GM19238 (cell line): ENCODE measurements at regions not wholly inside any gene's neighbourhood (a gene's known extent, or its start where the extent isn't known, plus 50 kb on each side); places are given as distances from the start of the nearest gene placed in this dataset.
"Not testable (repeated sequence)": the region's sequence is repeated elsewhere in the genome, so short reads cannot be mapped to it uniquely, and the experiment has no call there.

Experiments used
- DNase-seq: peaks from one replicate; pipeline ENCODE4 v3.0.0; 2011; ENCODE audit warnings: low spot score; ENCODE audit not compliant: insufficient read length

DNA sequence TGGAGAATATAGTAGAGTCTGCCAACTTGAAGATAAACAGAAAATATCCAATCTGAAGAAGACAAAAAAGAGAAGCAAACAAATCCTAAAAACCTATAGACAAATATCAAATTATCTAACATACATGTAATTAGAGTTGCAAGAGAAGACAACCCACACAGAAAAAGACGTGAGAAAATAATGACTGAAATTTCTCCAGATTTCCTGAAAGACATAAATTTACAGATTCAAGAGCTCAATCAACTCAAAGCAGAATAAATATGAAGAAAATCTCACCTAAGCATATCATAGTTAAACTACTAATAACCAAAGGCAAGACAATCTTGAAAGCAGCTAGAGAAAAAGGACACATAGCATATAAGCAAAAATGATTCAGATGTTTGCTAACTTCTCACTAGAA, 261.2 kb upstream of the NFIA start:
- no peak for DNase-seq

DNA sequence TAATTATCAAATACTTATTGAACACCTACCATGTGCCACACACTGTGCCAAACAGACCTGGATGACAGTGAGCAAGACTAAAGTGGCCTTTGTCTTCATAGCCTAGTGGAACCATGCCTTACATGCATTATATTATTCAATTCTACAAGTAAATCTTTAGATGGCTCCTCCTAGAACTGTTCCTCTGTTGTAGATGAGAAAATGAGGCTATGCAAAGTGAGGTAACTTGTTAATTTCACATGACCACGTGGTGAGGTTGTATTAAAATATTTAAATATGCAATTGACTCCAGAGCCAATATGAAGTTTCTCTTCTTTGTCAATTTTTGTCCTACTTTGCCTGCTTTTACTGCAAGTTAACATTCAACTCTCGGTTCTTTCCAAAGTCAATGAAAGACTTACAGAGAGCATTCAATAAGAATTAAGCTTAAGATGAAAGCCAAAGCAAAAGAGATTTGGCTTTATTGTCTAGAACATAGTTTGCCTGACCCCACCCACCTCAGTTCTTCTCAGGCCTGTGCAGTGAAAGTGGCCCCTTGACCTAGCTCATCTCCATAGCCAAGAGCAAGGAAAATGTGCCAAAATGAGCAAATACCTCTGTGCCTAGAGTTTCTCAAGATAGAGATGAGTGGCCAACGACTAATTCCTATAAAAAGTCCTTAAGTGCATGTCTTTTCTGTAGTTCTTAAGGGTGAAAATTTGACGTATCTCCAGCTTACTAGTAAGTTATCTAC, 263.2 kb upstream of the NFIA start:
- no peak for DNase-seq

DNA sequence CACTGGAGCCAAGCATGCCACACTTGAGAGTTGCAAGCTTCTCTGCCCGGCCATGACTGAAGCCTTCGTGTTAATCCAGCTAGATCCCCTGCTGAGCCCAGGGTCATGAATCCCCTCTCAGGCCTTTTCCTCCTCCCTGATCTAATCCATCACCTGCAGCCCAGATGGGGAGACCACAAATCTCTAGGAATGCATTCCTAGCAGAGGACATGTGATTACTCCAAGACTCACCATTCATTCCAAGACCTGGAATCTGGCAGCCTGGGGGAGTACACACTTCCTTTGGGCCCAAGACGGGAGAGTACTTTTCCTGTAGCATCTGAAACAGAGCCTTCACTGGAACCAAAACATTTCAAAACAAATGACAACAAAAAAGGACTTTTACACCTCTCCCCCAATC, 269.3 kb upstream of the NFIA start:
- no peak for DNase-seq

DNA sequence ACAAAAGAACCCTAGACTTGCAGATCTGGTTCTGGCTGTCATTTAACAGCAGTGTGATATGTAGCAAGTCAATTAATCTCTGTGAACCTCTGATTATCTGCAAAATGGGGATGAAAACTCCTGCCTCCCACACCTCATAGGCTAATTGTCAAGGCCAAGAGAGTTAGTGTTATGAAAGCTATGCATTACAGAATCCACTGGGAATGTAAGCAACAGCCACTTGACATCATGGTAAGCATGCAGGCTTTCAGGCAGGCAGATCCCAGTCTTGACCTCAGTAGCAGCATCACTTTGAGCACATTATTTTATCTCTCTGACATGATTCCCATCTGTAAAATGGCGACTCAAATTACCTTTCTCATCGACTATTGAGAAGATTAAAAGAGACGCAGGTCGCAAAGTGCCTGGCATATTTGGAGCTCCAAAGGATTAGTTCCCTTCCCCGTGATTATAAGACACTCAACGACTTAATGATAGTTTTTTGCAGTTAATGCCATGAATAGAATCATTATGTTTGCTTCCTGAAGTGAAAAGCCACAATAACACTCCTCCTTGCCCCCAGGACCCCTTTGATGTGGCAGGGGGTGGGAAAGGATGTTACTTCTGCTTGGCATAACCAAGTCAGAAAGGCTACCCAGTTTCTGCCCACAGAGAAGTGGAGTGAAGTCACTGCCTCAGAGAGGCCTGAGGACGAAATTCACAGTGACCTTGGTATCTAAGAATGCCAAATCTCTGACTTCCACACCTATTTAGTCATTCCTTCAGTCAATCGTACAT, 273.0 kb upstream of the NFIA start:
- no peak for DNase-seq

DNA sequence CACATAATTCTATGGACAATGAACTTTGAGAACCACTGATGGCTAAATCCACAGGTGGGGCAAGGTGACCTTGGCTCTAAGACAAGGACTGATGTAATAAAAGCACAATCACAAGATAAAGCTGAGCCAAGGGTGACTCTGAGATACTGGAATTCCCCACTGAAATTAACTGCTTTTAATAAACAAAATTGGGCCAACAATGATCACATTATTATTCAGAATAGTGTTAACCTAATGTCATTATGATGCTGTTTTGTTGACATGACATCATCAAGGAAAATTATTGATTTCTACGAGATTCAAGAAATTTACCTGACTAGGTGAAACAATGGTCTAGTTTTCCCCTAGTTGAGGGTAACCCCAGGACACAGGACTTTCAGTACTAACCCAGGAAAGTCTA, 273.7 kb upstream of the NFIA start:
- DNase-seq = no peak

DNA sequence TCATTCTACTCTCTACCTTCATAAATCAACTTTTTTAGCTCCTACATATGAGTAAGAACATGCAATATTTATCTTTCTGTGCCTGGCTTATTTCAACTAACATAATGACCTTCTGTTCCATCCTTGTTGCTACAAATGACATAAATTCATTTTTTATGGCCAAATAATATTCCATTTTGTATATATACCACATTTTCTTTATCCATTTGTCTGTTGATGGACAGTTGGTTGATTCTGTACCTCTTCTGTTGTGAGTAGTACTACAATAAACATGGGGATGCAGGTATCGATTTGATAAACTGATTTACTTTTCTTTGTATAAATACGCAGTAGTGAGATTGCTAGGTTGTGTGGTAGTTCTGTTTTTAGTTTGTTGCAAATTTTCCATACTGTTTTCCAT, 279.5 kb upstream of the NFIA start:
- DNase-seq = no peak

DNA sequence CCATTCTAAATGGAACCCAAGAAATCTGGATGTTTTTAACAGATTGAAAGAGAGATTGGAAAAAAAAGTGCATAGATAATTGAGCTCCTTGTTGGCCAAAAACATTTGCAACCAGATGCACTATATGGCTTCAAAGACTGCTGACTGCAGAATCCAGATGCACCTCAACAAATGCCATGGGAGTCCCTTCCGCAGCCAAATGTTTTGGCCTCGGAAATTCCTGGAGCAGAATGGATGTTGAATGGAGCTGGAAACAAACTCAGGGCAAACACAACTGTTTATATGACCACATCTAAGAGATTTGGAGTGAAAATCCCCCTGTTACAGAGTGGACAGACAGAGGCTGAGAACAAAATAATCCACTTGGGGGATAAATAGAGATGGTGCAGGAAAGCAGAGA, 285.0 kb upstream of the NFIA start:
- DNase-seq = no peak

DNA sequence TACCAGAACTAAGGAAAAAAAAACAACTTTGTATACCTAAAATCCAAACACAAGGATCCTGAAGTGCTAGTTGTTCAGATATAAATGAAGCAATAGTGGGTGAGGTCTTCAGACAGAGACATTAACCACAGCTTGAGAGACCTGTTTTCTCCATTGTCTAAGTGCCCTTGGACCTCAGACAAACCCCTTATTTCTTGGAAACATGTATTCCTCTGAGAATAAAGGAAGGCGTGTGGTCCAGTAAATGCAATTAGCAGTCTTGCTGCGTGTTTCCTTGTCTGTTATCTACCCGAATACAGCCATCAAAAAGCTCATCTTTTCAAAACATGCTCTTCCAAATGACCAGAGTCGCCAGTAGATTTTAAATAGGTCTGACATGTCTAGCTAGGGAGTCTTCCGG, 291.1 kb upstream of the NFIA start:
- no peak for DNase-seq

DNA sequence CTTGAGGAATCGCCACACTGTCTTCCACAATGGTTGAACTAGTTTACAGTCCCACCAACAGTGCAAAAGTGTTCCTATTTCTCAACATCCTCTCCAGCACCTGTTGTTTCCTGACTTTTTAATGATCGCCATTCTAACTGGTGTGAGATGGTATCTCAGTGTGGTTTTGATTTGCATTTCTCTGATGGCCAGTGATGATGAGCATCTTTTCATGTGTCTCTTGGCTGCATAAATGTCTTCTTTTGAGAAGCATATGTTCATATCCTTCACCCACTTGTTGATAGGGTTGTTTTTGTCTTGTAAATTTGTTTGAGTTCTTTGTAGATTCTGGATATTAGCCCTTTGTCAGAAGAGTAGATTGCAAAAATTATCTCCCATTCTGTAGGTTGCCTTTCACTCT, 309.3 kb upstream of the NFIA start:
- DNase-seq = not testable (repeated sequence)

DNA sequence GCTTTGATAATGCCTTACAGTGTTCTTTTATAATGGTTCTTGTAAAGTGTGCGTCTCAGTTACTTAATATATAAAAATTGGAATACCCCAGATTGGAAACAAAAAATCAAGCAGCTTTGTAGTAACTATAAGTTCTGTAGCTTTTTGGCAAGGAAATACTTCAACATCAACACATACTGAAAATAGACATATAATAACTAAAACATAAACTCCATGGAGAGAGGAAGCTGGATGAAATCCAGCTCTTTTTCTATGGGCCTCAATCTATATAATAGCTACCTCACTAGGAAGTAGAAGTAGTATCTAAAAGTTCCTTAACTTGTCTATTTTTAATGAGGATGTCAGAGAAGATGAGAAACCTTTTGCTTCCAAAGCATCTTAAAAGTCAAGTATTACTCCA, 313.3 kb upstream of the NFIA start:
- no peak for DNase-seq

DNA sequence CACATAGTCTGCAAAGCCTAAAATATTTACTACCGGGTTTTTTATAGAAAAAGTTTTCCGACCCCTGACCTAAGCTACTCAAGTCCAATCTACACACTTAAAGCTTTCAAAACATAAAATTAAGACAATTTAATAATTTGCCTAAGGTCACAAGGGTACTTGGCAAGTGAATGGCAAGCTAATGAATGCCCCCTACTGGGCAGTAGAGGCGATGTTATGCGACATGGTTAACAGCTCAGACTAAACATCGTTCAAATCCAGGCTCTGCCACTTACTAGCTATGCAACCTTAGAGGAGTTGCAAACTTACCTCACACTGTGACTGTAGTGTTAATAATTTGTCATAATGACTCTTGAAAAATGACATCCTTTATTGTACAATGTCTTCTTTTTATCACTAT, 317.2 kb upstream of the NFIA start:
- DNase-seq = no peak

DNA sequence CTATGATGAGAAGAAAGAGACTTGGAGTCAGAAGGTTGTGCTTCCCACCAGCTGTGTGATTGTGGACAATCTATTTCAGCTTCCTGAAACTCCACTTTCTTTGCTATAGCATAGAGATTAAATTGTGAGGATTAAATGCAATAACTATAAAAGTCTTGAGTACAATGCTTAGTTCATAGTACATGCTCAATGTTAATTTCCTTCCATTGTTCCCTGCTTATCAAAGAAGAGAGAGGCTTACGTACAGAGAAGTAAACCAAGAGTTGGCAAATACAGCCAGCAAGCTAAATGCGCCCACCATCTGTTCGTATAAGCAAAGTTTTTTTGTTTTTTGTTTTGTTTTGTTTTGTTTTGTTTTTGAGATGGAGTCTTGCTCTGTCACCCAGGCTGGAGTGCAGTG, 317.9 kb upstream of the NFIA start:
- DNase-seq = no peak

DNA sequence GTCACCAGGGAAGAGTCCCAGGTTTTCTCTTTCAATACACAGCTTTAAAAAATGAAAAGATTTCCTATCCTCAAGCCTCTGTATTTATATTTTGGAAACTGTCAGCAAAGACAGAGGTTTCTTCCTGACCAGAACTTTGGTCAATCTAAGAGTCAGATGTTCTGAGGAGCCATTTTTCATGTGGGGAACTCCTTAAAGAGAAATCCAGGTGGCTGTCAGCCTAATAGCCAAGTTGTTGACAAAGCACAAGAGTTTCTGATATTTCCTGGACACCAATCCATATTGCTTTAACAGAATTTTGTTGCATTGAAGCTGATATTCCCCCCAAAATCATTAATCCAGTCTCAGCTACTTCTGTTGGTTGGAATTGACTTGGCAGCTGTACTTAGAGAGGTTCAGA, 318.6 kb upstream of the NFIA start:
- DNase-seq = no peak

DNA sequence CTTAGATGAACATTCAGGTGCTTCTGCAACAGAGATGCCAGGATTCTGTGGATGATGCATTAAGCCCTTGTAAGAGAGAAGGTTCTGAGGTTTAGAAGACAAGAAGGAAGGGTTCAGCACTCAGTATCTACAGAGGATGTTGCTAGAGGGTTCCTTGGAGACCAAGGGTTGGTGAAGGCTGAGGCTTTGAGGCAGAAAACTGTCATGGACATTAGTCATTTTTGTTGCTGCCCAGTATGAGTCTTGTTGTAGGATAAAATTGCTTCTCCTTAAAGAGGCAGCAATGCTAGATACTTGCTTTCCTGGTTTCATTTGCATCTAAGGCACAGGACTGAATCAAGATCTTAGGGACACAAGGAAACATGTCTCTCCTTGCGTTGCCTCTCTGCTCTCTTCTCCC, 319.4 kb upstream of the NFIA start:
- DNase-seq = no peak

DNA sequence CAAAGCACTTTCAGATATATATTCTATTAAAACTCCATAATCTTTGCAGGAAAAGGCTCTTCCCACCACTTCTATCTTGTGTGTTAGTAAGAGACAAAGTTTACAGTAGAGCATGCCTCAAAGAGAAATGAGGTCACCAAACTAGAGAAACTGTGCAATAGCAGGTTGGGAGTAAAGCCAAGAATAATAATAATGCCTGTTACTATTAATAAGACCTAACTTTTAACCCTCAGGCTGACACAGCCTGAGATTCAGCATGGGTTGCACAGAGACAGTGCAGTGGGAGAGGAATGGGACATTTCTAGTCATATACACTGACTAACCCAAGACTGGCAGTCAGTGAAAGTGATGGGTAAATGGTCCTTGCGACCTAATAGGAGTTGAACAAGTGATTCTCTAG, 320.2 kb upstream of the NFIA start:
- no peak for DNase-seq

DNA sequence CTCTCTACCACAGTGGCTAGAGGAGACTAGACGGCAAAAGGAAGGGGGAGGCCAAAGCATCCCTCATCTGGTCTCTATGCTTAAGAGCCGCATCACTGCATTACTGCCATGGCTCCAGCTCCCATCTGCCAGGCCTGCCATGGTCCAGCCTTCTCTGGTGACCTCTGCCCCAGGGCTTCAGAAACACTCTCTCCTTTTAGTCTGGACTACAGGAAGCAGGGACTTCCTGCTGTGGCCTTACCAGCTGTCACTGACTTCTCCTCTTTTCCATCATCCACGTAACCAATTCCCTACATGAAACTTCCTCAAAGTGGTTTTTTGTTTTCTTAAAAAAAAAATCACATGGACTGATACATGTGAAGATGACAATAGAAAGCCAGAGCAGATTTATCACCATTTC, 323.1 kb upstream of the NFIA start:
- DNase-seq = no peak

DNA sequence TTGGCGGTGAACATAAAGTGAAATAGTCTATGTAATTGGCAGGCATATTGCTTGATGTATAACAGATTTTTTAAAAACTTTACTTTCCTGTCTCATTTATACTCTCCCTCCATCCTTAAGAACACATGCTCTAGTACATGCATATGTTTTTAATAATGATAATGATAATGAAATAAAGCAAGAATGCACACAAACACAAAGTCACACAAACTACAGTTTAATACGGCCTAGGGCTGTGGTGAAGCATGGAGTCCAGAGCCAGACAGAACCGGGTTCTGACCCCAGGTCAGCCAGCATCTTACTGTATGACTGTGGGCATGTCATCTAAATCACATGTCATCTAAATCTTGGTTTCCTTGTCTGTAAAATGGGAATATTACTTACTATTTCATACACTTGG, 324.9 kb upstream of the NFIA start:
- DNase-seq = no peak

DNA sequence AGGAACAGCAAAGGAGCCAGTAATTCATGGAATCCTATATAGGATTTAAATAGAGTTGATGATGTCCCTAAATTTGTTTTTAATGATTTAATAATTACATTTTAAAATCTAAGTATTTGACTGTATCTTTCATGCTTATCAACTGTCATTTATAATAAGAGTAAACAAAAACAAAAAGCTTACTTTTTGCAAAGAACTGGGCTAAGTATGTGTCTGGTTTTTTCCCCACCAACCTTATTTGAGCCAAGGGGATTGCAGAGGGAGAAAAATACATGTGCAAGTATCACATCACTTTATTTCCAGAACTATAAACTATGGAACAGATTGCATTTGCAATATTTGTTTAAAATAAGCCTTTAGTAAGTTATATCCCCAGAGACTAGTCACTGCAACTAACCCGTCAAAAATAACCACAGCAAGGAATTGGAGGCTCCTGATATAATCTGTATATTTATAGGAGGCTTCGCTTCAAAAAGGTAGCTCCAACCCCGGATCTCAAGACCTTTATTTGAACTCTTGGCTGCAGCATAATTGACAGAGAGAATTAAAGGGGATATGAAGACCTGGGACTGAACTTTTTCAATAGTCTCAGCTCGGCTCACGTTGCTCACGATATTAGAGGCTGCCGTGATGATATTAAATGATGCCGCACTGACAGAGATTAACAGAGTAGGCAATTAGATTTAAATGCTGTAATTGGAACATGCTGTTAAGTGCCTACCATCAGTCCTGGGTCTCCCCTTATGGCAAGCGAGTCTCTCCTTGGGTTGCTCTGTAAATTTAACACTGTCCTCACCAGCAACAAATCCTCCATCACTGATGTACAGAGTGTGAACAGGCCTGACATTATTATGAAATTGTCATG, 329.1 kb upstream of the NFIA start:
- no peak for DNase-seq

DNA sequence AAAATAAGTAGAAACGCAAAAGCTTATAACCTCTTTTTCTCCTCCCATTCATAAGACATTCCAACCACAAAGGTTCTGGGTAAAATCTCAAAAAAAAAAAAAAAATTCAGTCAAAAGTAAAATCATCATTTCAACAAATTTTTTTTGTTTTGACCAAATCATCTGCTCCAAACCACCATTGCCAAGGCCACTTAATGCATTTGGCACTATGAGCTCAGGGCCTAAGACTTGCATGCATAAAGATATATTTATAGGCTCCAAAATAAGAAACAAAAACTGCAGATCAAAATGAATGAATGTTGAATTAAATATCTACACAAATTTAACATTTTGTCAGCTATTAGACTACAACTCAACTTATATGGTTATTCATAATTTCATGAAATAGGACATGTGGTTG, 331.1 kb upstream of the NFIA start:
- DNase-seq = no peak

DNA sequence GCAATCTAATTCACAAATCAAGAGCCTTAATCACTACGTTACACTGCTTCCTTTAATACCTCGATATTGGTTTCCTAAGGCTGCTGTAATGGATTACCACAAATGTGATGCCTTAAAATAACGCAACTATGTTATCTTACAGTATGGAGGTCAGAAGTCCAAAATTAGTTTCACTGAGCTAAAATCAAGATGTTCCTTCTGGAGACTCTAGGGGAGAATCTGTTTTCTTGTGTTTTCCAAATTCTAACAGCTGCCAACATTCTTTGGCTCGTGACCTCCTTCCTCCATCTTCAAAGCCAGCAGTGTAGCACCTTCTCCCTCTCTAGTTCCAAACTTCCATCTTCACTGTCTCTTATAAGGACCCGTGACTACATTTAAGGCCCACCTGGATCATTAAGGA, 335.0 kb upstream of the NFIA start:
- no peak for DNase-seq

DNA sequence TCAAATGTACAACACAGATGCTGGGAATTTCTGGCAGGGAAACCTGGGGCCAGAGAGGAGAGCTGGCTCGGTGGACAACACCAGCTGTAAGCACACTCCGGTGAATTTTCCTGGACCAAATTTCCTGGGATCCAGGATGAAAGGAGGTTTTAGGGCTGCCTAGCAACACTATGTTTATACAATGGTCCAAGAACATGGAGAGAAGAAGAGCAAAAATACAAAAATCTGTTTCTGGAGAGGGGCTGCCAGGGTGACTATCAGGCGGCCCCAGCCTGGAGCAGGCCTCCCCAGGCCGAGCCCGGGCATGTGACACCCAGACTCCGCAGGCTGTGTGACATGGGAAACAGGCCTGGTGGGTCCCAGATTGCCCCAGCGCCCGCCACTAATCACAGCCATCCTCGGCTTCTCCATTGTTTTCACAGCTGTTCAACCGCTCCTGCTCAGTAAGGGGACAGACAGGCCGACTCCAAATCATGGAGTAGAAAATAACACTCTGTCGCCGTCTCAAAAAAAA, 336.0 kb upstream of the NFIA start:
- DNase-seq = no peak

DNA sequence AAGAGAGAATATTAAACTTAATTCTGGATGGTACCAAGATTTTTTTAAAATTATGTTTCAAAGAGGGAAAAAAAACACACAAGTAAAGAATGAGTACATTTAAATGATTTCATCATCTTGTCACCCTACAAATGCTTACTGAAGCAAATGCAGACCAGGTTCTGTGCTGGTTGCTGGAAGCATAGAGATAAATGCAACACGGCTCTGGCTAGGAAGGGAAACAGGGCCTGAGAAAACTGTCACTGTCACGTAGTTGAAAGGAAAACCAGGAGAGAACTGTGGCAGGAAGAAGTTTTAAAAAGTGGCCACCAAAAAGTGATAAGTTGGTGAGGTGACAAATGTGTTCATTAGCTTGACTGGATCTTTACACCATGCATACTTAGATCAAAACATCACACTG, 336.9 kb upstream of the NFIA start:
- DNase-seq = no peak
